ENCODE measurements at regions not wholly inside any gene's neighbourhood (a gene's known extent, or its start where the extent isn't known, plus 50 kb on each side); places are given as distances from the start of the nearest gene placed in this dataset.

GRCh38 chr6:141088171-141088570 lies 1044.6 kb upstream of the GJE1 start:
- H3K4me1 ChIP-seq (replicated peaks), result no peaks in the 10 kb centered on the region
- intact Hi-C loops (cut with DNase I), result no loop called here
- H3K4me3 ChIP-seq, result no peak overlapping the region
- H3K9me3 ChIP-seq, result no peaks in the 10 kb centered on the region
- H3K27me3 ChIP-seq (replicated peaks; ENCODE audit: insufficient read depth), result no peaks in the 10 kb centered on the region
- no peak for TF ChIP-seq CTCF (IDR thresholded peaks at IDR 0.05)
- no peak for TF ChIP-seq POLR2AphosphoS5 (IDR thresholded peaks at IDR 0.05)
- no peak for TF ChIP-seq POLR2A (IDR thresholded peaks at IDR 0.05)
- DNase-seq (ENCODE audit: low spot score), result no peak
- H3K27ac ChIP-seq, result no peak overlapping the region
- H3K36me3 ChIP-seq, result no peaks in the 10 kb centered on the region

- DNase-seq (ENCODE audit: low spot score), result no peak
- Histone ChIP-seq H3K4me3 (no peak overlapping the region), H3K27ac (no peak overlapping the region), H3K4me1 (replicated peaks) (no peaks in the 10 kb centered on the region), H3K36me3 (no peaks in the 10 kb centered on the region), H3K27me3 (replicated peaks; ENCODE audit: insufficient read depth) (no peaks in the 10 kb centered on the region), H3K9me3 (no peaks in the 10 kb centered on the region)
- intact Hi-C loops (cut with DNase I), result no loop called here
- TF ChIP-seq CTCF (IDR thresholded peaks at IDR 0.05) (no peak), POLR2AphosphoS5 (IDR thresholded peaks at IDR 0.05) (no peak), POLR2A (IDR thresholded peaks at IDR 0.05) (no peak)
- 93% methylated on average over 8 of the region's 8 CpGs for WGBS
These were observed 1055.1 kb upstream of the GJE1 start for GRCh38 chr6:141077355-141078333.

GRCh38 chr6:141057761-141058160 lies 1075.0 kb upstream of the GJE1 start:
- no peak overlapping the region for H3K27ac ChIP-seq
- DNase-seq (ENCODE audit: low spot score), result no peak
- no peaks in the 10 kb centered on the region for H3K36me3 ChIP-seq
- H3K27me3 ChIP-seq (replicated peaks; ENCODE audit: insufficient read depth), result no peaks in the 10 kb centered on the region
- no peaks in the 10 kb centered on the region for H3K4me1 ChIP-seq (replicated peaks)
- 92% methylated on average over 2 of the region's 2 CpGs for WGBS
- H3K9me3 ChIP-seq, result no peaks in the 10 kb centered on the region
- intact Hi-C loops (cut with DNase I), result no loop called here
- H3K4me3 ChIP-seq, result no peak overlapping the region
- TF ChIP-seq POLR2A (IDR thresholded peaks at IDR 0.05) (no peak), POLR2AphosphoS5 (IDR thresholded peaks at IDR 0.05) (no peak)

DNA sequence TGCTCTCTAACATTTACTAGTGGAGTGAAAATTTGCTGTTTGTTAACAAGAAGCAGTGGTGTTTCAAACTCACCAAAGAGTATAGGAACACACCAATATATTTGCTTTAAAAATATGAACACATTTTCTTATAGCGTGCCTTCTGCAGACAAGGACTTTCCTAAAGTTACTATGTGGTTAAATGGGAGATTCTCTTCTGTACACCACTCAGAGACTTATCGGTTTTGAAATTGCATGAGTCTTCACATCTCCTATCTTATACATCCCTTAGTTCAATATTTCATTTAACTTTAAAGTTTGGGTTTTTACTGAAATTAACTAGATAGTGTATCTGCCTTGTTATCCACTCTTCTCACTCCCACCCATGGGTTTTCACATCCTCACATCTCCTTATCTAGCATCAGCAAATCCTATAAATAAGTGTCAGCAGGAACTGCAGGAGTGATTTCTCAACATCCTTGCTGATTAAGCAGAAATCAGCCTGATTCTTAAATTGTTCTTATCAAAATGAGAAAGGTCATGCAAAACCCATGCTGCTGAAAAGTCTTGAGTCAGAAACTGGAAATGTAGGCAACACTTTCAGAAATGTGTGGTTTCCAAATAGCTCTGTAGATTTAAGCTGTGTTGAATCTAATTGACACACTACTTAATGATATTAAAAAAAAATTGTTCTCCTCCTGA lies 1075.6 kb upstream of the GJE1 start:
- H3K4me3 ChIP-seq, result no peak overlapping the region
- TF ChIP-seq POLR2AphosphoS5 (IDR thresholded peaks at IDR 0.05) (no peak), POLR2A (IDR thresholded peaks at IDR 0.05) (no peak), CTCF (IDR thresholded peaks at IDR 0.05) (no peak)
- no peaks in the 10 kb centered on the region for H3K36me3 ChIP-seq

DNA sequence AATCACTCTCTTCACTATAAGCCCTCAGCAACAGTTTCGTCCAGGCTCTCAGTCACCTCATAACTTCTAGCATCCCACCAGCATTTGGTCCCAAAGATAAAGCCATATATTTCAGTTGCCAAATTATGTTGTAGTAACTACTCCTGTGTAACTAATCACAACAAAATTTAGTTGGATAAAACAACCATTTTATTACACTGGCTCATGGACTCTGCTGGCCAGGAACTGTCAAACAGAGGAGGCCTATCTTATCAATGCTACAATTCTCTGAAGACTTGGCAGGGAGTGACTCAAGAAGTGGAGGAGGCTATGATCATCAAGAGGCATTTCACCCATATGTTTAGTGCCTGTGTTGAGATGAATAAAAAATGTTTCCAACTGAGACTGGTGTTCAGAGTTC lies 1082.3 kb upstream of the GJE1 start:
- H3K36me3 ChIP-seq, result no peaks in the 10 kb centered on the region
- no peak overlapping the region for H3K4me3 ChIP-seq
- H3K9me3 ChIP-seq, result no peaks in the 10 kb centered on the region
- intact Hi-C loops (cut with DNase I), result no loop called here
- TF ChIP-seq POLR2AphosphoS5 (IDR thresholded peaks at IDR 0.05) (no peak), CTCF (IDR thresholded peaks at IDR 0.05) (no peak), POLR2A (IDR thresholded peaks at IDR 0.05) (no peak)
- DNase-seq (ENCODE audit: low spot score), result no peak
- no peak overlapping the region for H3K27ac ChIP-seq
- WGBS, result 83% methylated on average over 1 of the region's 1 CpG
- H3K4me1 ChIP-seq (replicated peaks), result no peaks in the 10 kb centered on the region
- H3K27me3 ChIP-seq (replicated peaks; ENCODE audit: insufficient read depth), result no peaks in the 10 kb centered on the region

More for the DNA sequence above, 1075.6 kb upstream of the GJE1 start:
- H3K27ac ChIP-seq, result no peak overlapping the region
- H3K27me3 ChIP-seq (replicated peaks; ENCODE audit: insufficient read depth), result no peaks in the 10 kb centered on the region
- WGBS, result 87% methylated on average over 2 of the region's 2 CpGs
- H3K9me3 ChIP-seq, result no peaks in the 10 kb centered on the region
- H3K4me1 ChIP-seq (replicated peaks), result no peaks in the 10 kb centered on the region
- no peak for DNase-seq (ENCODE audit: low spot score)
- intact Hi-C loops (cut with DNase I), result no loop called here
